Activated CD8-positive, alpha-beta T cell treated with anti-CD3 and anti-CD28 coated beads for 36 hours (primary cell): ENCODE measurements at regions not wholly inside any gene's neighbourhood (a gene's known extent, or its start where the extent isn't known, plus 50 kb on each side); places are given as distances from the start of the nearest gene placed in this dataset.
"Not testable (repeated sequence)": the region's sequence is repeated elsewhere in the genome, so short reads cannot be mapped to it uniquely, and the experiment has no call there.

Experiments used
- ATAC-seq: fragments of 200-7000 bp; cut with Tn5 transposase; one replicate; pipeline ENCODE4 v1.10.0; 2021; ENCODE audit warnings: mild to moderate bottlenecking, moderate library complexity
- CTCF ChIA-PET: fragments of 350-600 bp; sonication (Branson Sonifier 250); formaldehyde crosslinking; loops from one replicate; lab custom pipeline; 2021; ENCODE audit warnings: antibody characterized with exemption; lab: Charles Lee
- POLR2A ChIA-PET: fragments of 350-600 bp; sonication (Branson Sonifier 250); formaldehyde crosslinking; loops from one replicate; lab custom pipeline; 2021; ENCODE audit warnings: antibody characterized with exemption; lab: Charles Lee
- DNase-seq: peaks from one replicate; pipeline ENCODE4 v3.0.0-alpha.2; 2020
- H3K27ac Mint-ChIP-seq: one replicate; pipeline ENCODE4 v1.8.0; 2021; ENCODE audit warnings: mild to moderate bottlenecking, mixed read lengths
- H3K27me3 Mint-ChIP-seq: one replicate; pipeline ENCODE4 v1.8.0; 2021; ENCODE audit warnings: mixed read lengths
- H3K36me3 Mint-ChIP-seq: one replicate; pipeline ENCODE4 v1.8.0; 2021; ENCODE audit warnings: low read depth, mixed read lengths
- H3K4me1 Mint-ChIP-seq: one replicate; pipeline ENCODE4 v1.8.0; 2021; ENCODE audit warnings: low read depth, mixed read lengths
- H3K4me3 Mint-ChIP-seq: one replicate; pipeline ENCODE4 v1.8.0; 2021; ENCODE audit warnings: mild to moderate bottlenecking, moderate library complexity, mixed read lengths
- H3K9me3 Mint-ChIP-seq: one replicate; pipeline ENCODE4 v1.8.0; 2021; ENCODE audit warnings: mixed read lengths
- intact Hi-C: fragments of 100-400 bp; cut with micrococcal nuclease; formaldehyde crosslinking; loops from one replicate; pipeline ENCODE4 v1.10.0; 2022
- TF ChIP-seq, protein P1 (sequence below): fragments of 200-600 bp; IDR thresholded peaks from one replicate; pipeline ENCODE4 v1.8.0; 2022; ENCODE audit warnings: antibody characterized with exemption, mild to moderate bottlenecking

- no peaks in the 10 kb centered on the region for H3K4me1 Mint-ChIP-seq
- ChIA-PET POLR2A (no interaction called here), CTCF (no interaction called here)
- peaks cover 9% of the 10 kb centered on the region for H3K9me3 Mint-ChIP-seq
- no peak overlapping the region for H3K27ac Mint-ChIP-seq
- no peaks in the 10 kb centered on the region for H3K27me3 Mint-ChIP-seq
- intact Hi-C loops: no loop called here
- no peak for DNase-seq
- no peaks in the 10 kb centered on the region for H3K36me3 Mint-ChIP-seq
- no peak for ATAC-seq
- H3K4me3 Mint-ChIP-seq: no peak overlapping the region
- TF ChIP-seq, protein P1, sequence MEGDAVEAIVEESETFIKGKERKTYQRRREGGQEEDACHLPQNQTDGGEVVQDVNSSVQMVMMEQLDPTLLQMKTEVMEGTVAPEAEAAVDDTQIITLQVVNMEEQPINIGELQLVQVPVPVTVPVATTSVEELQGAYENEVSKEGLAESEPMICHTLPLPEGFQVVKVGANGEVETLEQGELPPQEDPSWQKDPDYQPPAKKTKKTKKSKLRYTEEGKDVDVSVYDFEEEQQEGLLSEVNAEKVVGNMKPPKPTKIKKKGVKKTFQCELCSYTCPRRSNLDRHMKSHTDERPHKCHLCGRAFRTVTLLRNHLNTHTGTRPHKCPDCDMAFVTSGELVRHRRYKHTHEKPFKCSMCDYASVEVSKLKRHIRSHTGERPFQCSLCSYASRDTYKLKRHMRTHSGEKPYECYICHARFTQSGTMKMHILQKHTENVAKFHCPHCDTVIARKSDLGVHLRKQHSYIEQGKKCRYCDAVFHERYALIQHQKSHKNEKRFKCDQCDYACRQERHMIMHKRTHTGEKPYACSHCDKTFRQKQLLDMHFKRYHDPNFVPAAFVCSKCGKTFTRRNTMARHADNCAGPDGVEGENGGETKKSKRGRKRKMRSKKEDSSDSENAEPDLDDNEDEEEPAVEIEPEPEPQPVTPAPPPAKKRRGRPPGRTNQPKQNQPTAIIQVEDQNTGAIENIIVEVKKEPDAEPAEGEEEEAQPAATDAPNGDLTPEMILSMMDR: no peak
These were observed 115.9 kb upstream of the FOXD4L5 start for GRCh38 chr9:65400886-65401285.

DNA sequence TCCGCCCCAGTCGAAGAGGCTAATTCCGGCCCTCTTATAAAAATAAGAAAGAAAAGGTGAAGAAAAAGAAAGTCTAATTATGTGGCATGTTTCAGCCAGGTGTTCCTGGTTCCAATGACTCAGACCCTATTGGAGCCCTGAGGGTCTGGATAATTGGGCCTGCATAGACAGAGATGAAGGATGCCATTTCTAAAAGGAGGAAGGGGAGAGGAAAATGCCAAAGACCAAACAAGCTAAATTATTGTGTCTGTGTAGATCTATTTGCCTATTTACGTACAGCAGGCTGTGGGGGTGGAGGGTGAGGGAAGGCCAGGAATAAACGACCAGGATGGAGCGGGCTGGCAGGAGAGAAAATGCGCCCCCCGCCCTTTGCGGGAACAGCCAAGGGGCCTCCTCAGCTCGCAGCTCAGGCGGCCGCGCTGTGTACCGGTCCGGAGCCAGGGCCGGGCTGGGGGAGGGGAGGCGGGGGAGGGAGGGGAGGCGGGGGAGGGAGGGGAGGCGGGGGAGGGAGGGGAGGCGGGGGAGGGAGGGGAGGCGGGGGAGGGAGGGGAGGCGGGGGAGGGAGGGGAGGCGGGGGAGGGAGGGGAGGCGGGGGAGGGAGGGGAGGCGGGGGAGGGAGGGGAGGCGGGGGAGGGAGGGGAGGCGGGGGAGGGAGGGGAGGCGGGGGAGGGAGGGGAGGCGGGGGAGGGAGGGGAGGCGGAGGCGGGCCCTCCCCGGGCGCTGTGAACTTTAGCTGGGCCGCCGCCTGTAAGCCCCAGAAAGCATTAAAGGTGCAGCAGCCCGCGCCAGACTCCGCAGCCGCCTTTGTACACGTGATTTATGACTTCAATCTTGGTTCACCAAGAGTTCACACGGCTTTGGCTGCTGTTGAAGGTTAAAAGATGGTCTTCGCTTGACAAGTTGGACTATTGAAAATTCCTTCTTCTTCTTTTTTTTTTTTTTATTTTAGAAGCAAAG lies 113.0 kb upstream of the FOXD4L5 start:
- H3K27me3 Mint-ChIP-seq, CTCF ChIA-PET, H3K9me3 Mint-ChIP-seq, intact Hi-C loops, H3K4me1 Mint-ChIP-seq, H3K27ac Mint-ChIP-seq, H3K36me3 Mint-ChIP-seq, ATAC-seq, POLR2A ChIA-PET, DNase-seq, H3K4me3 Mint-ChIP-seq: not testable (repeated sequence)

DNA sequence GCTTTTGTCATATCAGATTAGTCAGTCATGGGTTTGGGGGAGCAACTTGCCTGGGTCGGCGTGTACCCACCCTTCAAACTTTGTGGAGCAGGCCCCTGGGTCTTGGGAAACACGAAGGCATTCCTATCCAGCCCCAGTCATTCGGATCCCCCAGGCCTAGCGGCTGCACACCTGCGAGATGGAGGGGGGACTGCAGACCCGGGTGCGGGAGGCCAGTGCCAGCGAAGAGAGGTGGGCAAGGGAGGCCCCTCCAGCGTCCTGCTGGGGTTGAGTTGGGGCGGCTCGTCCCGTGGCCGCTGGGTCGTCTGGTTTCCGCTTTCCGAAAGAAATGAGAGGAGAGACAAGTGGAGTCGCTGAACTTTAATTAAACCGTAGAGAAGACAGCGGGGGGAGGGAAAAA lies 112.2 kb upstream of the FOXD4L5 start:
- H3K4me3 Mint-ChIP-seq, CTCF ChIA-PET, DNase-seq, H3K9me3 Mint-ChIP-seq, H3K27ac Mint-ChIP-seq, intact Hi-C loops, H3K4me1 Mint-ChIP-seq, H3K36me3 Mint-ChIP-seq, POLR2A ChIA-PET, ATAC-seq, H3K27me3 Mint-ChIP-seq: not testable (repeated sequence)

DNA sequence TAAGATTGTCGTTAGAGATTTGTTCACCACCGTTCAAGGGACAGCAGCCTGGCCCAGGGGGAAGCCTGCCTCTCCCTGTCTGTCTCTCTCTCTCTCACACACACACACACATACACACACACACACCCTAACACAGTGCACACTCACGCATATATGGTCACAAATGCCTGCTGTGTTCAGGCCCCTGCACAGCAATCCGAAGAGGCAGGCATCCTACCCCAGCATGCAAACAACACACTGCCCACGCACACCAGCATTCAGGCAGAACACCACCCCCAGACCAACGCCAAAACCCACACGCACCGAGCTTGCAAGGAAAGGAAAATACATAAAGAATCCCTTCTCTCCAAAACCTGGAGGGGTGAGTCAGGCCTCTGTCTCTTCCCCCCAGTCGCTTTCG lies 111.6 kb upstream of the FOXD4L5 start:
- not testable (repeated sequence) for H3K27me3 Mint-ChIP-seq

DNA sequence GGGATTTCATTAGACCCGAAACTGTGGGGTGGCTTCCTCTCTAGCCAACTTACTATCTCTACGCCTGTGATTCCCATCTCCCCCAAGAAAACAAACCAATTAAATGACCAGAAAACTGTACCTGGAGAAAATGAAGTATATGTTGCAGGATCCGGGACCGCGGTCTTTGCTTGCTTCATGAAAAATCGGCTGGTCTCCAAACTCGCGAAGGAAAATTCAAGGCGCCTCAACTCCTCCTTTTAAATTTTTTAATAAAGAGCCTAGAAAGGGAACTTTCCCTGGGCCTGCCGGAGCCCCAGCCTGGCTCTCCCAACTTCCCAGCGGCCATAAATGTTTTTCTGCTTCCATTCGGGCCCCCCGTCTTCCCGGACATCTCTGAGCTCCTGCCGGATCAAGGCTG lies 110.8 kb upstream of the FOXD4L5 start:
- H3K4me3 Mint-ChIP-seq, DNase-seq, CTCF ChIA-PET, H3K4me1 Mint-ChIP-seq, intact Hi-C loops, ATAC-seq, H3K27ac Mint-ChIP-seq, H3K27me3 Mint-ChIP-seq, H3K36me3 Mint-ChIP-seq, POLR2A ChIA-PET: not testable (repeated sequence)
- H3K9me3 Mint-ChIP-seq: peaks cover 10% of the 10 kb centered on the region

More for the DNA sequence above, 111.6 kb upstream of the FOXD4L5 start:
- intact Hi-C loops, DNase-seq, CTCF ChIA-PET, H3K9me3 Mint-ChIP-seq, H3K4me3 Mint-ChIP-seq, POLR2A ChIA-PET, H3K36me3 Mint-ChIP-seq, H3K4me1 Mint-ChIP-seq, ATAC-seq, H3K27ac Mint-ChIP-seq: not testable (repeated sequence)

GRCh38 chr9:65395121-65395520 lies 110.1 kb upstream of the FOXD4L5 start:
- H3K4me1 Mint-ChIP-seq, intact Hi-C loops, H3K36me3 Mint-ChIP-seq, CTCF ChIA-PET, ATAC-seq, H3K4me3 Mint-ChIP-seq, H3K9me3 Mint-ChIP-seq, H3K27me3 Mint-ChIP-seq, H3K27ac Mint-ChIP-seq, DNase-seq, POLR2A ChIA-PET: not testable (repeated sequence)

- intact Hi-C loops, H3K27me3 Mint-ChIP-seq, H3K4me1 Mint-ChIP-seq, POLR2A ChIA-PET, H3K4me3 Mint-ChIP-seq, ATAC-seq, DNase-seq, H3K27ac Mint-ChIP-seq, CTCF ChIA-PET, H3K36me3 Mint-ChIP-seq: not testable (repeated sequence)
- H3K9me3 Mint-ChIP-seq: peaks cover 11% of the 10 kb centered on the region
These were observed 108.3 kb upstream of the FOXD4L5 start for GRCh38 chr9:65393111-65393810.

- H3K27ac Mint-ChIP-seq, CTCF ChIA-PET, H3K9me3 Mint-ChIP-seq, H3K27me3 Mint-ChIP-seq, H3K4me1 Mint-ChIP-seq, intact Hi-C loops, POLR2A ChIA-PET, ATAC-seq, H3K4me3 Mint-ChIP-seq, DNase-seq, H3K36me3 Mint-ChIP-seq: not testable (repeated sequence)
These were observed 107.6 kb upstream of the FOXD4L5 start for GRCh38 chr9:65392611-65393010.

DNA sequence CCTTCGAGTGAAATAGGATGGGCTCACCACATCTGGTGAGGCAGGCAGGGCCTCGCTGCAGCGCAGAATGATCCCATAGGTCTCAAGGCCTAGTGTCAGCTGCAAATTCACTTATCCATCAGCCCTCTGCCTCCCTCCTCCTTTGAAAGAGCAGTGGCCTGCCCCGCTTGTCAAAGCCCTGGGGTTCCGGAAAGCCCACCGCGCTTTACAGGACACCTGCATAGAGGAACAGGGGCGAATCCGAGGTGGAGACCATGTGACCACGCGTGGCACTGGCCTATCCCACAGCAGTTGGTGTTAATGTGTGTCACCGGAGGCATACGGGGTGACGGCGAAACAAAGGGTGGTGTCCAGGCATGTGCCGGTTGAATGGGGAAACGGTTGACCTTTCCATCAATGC lies 104.7 kb upstream of the FOXD4L5 start:
- H3K4me1 Mint-ChIP-seq, H3K27ac Mint-ChIP-seq, POLR2A ChIA-PET, H3K36me3 Mint-ChIP-seq, intact Hi-C loops, DNase-seq, H3K27me3 Mint-ChIP-seq, ATAC-seq, H3K4me3 Mint-ChIP-seq, CTCF ChIA-PET: not testable (repeated sequence)
- H3K9me3 Mint-ChIP-seq: peaks cover 13% of the 10 kb centered on the region

GRCh38 chr9:65389216-65389615 lies 104.2 kb upstream of the FOXD4L5 start:
- H3K4me1 Mint-ChIP-seq, DNase-seq, POLR2A ChIA-PET, CTCF ChIA-PET, H3K4me3 Mint-ChIP-seq, H3K27ac Mint-ChIP-seq, ATAC-seq, intact Hi-C loops, H3K36me3 Mint-ChIP-seq, H3K27me3 Mint-ChIP-seq: not testable (repeated sequence)
- peaks cover 13% of the 10 kb centered on the region for H3K9me3 Mint-ChIP-seq

DNA sequence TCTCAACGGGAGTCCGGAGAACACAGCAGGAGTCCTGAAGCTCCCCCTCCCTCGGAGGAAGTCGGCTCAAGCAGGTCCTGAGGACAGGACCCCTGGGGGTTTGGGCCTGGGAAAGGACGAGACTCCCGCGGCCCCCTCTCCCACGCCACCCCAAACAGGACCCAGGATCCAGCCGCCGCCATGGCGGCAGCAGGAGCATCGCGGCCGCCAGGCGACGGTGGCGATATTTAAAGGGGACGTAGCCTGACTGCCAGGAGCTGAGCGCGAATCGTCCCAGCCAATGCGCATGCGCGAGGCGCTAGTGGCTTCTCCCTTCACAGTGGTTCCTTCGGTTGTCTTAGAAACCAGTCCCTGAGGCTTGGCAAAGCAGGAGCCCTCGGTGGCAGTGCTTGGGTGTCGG lies 101.7 kb upstream of the FOXD4L5 start:
- intact Hi-C loops, H3K4me1 Mint-ChIP-seq: not testable (repeated sequence)

More for the DNA sequence above, 101.7 kb upstream of the FOXD4L5 start:
- H3K36me3 Mint-ChIP-seq, H3K27ac Mint-ChIP-seq, CTCF ChIA-PET, H3K27me3 Mint-ChIP-seq, POLR2A ChIA-PET: not testable (repeated sequence)
- ATAC-seq (peak; percentile 82), DNase-seq (peak; percentile 75)
- H3K4me3 Mint-ChIP-seq: peak overlapping the region; percentile 43
- H3K9me3 Mint-ChIP-seq: peaks cover 17% of the 10 kb centered on the region
